Effector CD8-positive, alpha-beta T cell (primary cell): ENCODE measurements at regions not wholly inside any gene's neighbourhood (a gene's known extent, or its start where the extent isn't known, plus 50 kb on each side); places are given as distances from the start of the nearest gene placed in this dataset.

Experiments used
- DNase-seq: peaks from one replicate; lab custom pipeline; 2025; lab: John Stamatoyannopoulos, UW

GRCh38 chr15:85307687-85308045 lies 72.7 kb upstream of the AKAP13 start:
- no peak for DNase-seq

GRCh38 chr15:85311647-85312046 lies 68.8 kb upstream of the AKAP13 start:
- DNase-seq, result no peak

DNA sequence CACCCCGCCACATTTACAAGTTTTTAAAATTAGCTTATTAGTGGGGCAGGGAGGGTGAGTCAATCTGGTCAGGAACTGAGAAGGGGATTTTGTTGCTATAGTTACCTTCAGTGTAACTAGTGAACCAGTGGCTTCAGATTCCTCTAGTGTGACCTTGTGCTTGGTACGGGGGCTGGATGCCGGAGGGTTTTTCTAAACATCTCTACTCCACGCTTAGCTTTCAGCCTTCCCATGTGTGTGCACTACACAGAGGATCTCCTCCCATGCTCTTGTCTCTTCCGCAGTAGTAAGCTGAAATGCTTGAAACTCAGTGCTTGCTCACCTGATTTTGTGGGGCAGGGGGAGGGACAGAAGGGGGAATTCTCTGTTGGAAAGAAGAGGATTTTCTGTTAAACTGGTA lies 67.9 kb upstream of the AKAP13 start:
- DNase-seq, result no peak

- no peak for DNase-seq
These were observed 67.5 kb upstream of the AKAP13 start for GRCh38 chr15:85312929-85313331.

DNA sequence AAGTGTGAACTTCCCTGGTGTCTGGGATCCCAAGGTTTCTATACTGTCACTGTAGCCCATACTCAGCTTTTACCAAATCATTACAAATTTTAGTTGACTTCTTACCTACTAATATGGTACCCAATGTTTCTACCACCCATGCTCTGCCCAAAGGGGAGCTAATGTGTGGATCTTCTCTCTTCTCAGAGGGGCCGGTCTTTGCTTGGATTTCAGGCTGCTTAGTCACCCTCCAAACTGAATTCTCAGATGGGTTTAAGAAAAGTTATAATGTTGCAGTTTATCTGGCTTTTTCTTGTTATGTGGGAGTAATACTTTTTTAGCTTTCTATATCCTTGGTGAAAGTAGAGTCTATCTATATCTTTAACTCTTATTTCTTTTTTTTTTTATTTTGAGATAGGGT lies 67.1 kb upstream of the AKAP13 start:
- no peak for DNase-seq

GRCh38 chr15:85314146-85314545 lies 66.3 kb upstream of the AKAP13 start:
- DNase-seq, result no peak

DNA sequence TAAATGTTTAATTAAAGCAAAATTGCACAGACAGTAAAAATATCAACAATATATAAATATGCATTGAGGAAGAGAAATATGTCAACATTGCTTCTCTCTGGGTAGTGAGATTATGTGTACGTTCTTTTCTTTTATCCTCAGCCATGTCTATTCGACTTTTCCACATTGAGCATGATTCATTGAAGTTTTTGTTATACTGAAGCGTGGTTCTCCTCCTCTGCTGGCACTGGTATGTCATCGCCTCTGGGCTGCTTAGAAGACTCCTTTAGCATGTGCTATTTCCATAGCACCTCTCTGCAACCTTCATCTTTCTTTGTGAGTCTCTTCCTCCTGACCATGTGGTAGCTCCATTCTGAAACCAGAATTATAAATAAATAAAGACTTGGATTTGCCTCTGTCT lies 65.8 kb upstream of the AKAP13 start:
- DNase-seq, result no peak

DNA sequence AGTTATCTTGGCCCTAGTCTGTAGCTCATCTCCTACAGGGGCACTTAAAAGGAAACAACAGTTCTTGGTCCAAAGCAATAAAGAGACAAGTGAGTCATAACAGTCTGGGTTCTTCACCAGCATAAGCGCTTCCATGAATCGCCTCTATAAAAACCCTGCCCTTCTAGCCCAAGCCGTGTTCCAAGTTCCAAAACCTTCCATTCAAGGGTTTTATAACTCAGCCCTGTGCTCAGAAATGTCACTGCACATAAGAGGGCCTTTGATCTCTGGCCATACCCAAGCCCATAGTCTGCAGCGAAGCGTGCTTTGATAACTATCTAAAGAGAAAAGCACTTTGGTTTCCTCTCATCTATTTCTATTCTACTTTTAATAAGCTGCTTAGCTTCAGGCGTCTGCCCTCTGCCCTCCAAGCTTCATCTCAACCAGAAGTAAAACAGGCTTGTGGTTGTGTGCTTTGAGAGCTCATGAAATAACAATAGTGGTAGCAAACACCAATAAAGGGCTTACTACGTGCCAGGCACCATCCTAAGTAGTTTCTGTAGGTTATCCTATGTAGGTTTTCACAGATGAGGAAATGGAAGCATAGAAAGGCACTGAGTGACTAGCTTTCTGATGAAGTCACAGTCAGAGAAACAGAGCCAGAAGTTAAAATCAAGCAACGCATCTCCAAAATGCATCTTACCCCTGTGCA lies 64.0 kb upstream of the AKAP13 start:
- no peak for DNase-seq

DNA sequence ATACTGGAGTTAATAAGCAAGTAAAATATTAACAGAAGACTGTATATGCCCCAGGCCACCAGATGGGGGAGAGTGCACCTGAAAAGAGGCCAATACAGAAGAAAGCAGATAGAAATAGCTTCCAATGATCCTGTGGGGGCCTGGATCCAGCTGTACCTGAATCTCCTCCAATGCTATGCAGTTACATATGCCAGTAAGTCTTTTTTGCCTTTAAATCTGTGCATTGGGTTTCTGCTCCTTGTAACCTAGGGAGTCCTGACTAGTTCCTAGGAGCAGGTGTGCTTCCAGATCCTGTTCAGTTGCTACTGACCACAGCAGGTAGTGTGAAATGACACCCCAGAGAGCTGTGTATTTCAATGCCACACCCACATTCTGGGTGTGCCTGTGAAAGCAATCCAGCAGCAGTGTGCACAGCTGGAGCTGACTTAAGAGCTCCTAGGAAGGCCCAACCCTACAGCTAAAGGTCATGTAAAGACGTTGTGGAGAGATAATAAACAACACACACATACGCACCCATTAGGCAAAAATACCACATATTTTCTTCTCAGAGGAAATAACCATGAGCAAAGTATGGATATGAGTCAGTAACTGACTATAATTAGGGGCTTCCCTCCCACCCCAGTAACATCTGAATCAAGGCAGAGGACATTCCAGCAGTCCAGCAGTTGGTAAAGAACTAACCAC lies 62.2 kb upstream of the AKAP13 start:
- no peak for DNase-seq

DNA sequence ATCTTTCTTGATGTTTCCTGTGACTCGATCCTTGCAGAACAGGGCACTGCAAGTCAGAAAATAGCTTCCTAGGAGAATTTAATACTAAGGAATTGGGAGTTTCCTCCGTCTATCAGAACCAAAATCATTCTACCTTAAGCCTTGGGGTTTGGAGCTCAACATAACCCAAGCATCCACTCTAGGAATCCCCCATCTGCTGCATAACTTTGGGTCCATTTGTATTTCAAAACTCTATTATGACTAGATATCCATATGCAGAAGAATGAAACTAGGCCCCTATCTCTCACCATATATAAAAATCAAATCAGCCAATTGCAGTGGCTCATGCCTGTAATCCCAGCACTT lies 61.7 kb upstream of the AKAP13 start:
- DNase-seq, result no peak

DNA sequence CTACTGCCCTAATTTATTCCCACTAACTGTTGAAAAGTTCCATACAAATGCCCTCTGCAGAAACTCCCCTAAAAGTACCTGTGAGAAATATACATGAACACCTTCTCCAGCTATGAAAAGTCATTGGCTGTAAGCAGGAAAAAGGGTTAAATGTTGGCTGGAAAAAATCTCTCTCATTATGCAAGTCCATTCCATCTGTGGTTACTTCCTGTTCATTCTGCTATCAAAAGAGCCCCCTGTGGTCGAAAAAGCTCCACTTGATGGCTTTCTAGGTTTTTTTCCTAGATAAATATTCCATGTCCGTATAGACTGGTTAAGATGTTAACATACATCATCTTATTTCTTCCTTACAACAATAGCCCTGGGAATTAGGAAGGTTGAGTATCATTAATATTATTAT lies 56.2 kb upstream of the AKAP13 start:
- no peak for DNase-seq

DNA sequence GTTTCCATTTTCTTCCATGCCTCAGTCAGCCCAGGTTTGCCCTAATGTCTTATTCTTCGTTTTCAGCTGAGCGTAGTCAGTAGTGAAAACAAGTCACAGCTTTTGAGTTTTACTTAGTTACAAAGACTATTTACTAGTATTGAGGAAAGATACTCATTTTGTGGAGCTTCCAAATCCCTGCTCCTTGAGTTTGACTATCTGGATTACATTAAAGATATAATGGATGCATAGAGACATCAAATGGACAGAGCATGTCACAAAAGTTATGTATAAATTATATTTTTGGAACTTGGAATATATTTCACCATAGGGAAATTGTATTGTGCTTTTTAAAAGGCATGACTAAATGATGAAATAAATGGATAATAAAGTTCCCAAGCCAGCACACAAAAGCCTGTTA lies 54.6 kb upstream of the AKAP13 start:
- no peak for DNase-seq

- DNase-seq, result no peak
These were observed 54.1 kb upstream of the AKAP13 start for GRCh38 chr15:85326291-85326690.

GRCh38 chr15:85327820-85328219 lies 52.6 kb upstream of the AKAP13 start:
- no peak for DNase-seq

DNA sequence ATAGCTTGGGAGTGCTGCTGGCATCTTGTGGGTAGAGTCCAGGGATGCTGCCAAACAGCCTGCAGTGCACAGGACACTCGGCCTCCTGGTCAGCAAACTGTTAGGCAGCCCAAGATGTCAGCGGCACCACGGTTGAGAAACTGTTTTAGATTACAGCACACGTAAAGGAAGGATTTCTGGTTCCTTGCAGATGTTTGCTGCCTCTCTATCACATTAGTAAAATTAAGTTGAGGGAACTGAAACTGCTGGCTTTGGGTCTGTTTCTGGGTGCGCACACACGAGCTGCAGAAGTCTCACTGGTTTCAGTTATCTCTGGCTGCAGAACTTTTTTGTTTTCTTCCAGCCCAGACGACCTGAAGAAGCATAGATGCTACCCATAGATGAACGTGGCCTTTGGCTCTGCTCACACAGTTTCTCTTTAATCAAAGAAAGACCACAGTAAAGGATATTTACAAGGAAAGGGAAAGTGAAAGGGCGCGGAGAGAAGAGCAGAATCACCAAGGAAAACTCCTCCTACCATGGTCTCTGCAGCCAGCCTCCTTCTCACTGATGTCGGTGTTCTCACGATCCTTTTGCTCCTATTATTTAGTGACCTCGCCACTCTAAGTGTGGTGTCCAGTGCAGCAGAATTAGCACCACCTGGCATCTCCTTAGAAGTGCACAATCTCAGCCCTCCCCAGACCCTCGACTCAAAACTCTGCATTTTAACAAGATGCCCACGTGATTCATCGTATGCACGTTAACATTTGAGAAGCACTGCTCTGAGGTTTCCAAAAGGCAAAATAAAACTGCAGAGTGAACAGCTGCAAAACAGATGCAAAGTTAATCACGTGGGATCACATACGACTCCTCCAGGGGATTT lies 50.6 kb upstream of the AKAP13 start:
- DNase-seq, result no peak
